HG02943 (cell line): ENCODE measurements at regions not wholly inside any gene's neighbourhood (a gene's known extent, or its start where the extent isn't known, plus 50 kb on each side); places are given as distances from the start of the nearest gene placed in this dataset.
"Not testable (repeated sequence)": the region's sequence is repeated elsewhere in the genome, so short reads cannot be mapped to it uniquely, and the experiment has no call there.

Experiments used
- ATAC-seq: cut with Tn5 transposase; IDR thresholded peaks from one replicate; pipeline ENCODE4 v1.9.1; 2021; ENCODE audit warnings: mild to moderate bottlenecking, low read depth, moderate library complexity; ENCODE audit not compliant: unreplicated experiment

DNA sequence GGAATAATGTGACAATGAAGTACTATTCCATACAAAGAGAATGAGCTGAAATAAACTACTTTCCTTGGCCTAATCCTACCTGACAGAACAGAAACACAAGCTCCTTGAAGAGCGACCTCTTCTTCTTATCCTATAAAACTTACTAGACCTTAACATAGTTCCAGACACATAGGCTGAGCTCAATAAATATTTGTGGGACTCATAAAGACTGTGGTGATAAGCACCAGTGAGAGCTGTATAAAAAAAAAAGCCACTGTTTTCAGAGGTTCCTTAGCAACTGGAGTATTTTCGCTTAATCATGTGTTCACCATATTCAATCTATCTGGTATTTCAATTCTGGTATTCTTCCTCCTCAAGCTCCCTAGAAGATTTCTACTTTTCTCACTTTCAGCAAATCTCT lies 1129.6 kb downstream of the STPG2 start:
- no peak for ATAC-seq

DNA sequence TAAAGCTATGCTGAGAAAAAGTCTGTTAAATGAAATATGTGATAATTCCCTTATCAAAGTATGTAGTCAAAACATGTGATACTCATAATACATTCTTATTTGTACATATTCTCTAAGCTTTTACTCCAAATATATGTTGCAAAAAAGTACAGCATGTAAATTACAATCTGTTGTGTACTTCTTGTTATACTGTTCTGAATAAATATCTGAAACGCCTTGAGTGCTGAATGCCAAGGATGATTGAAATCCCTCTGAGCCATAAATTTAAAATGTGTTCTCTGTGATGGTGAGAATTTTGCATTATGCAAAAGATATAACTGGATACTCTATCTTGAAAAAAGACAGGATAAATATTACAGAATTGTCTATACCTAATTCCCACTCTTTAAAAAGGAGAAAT lies 1128.0 kb downstream of the STPG2 start:
- ATAC-seq = no peak

DNA sequence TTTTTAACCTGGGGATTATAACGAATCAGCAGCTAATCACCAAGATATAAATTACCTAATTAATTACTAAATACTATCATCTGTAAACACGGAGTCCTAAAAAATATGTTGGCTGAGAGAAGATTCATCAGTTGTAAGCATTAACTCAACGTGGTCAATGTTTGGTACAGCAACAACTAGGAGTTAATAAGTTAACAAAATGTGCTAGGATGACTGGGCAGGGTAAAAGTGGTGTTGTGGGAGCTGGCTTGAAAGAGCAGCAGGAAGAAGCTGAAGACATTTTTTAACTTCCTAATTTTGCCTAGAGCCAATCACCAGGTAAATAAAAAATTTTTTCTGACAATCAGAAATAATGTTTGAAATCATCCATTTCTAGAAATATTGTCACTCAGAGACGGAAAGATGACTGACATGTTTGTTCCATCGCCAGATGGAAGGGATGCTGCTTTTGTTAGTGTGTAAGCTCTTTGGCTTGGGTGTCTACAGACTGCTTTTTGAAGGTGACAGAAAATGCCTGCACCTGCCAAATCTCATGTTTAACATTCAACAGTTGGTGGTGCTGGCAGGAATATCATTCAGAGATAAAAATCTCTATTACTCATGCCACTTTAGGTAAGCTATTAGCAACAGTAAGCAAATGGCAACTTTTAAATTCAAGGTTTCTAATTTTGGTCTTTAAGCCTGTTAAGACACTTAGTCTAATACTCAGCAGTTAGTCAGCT lies 1126.9 kb downstream of the STPG2 start:
- ATAC-seq = no peak

DNA sequence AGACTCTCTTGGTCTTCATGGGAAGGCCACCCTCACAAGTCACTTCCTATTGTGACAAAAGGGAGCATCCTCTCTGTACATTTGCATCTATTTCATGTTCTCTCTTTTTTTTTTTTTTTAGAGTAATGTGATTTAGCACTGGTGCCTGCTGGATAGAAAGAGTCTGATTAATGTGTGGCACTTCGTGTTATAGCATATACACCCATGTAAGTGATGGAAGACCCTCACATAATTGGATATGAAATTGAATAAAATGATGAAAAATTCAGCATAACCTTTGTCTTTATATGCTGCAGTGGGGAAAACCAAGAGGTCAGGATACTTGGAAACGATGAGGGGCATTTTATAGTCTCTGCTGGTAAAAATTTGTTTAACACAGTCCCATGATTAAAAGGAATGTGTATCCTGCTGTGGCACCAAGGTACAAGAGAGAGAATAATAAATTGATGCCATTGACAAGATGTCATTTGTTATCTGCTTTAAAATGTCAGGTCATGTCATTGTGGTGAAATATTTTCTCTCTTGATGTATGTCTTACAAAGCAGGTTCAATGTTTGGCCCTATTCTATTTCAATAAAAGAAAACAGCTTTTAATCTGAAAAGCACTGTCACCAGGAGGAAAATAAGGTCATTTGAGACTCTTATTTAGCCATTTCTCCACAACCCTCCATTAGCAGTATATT lies 1115.4 kb downstream of the STPG2 start:
- no peak for ATAC-seq

DNA sequence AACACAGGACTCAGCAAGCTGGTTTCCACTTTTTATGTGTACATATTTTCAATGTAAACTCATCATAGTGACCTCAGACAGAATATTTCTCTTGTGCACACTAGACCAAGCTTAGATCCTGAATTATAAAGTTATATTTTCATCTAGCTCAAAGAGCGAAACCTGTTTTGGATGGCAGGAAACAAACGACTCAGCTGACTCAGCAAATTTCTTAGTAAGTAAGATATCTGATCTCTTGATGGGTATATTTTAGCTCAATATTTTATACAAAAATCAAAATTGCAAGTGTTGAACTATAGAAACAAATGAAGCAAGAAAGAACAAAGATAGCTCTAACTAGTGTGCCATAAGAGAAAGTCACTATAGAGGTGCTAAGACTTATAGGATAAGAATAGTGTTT lies 1114.5 kb downstream of the STPG2 start:
- ATAC-seq = no peak

DNA sequence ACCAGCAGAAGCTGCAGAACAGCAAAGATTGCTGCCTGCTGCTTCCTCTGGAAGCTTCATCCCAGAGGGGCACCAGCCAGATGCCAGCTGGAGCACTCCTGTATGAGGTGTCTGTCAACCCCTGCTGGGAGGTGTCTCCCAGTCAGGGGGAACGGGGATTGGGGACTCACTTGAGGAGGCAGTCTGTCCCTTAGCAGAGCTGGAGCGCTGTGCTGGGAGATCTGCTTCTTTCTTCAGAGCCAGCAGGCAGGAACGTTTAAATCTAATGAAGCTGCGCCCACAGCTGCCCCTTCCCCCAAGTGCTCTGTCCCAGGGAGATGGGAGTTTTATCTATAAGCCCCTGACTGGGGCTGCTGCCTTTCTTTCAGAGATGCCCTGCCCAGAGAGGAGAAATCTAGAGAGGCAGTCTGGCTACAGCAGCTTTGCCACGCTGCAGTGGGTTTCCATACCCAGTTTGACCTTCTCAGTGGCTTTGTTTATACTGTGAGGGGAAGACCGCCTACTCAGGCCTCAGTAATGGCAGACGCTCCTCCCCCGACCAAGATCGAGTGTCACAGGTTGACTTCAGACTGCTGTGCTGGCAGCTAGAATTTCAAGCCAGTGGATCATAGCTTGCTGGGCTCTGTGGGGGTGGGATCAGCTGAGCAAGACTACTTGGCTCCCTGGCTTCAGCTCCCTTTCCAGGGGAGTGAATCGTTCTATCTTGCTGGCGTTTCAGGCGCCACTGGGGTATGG lies 1105.7 kb downstream of the STPG2 start:
- ATAC-seq = not testable (repeated sequence)

DNA sequence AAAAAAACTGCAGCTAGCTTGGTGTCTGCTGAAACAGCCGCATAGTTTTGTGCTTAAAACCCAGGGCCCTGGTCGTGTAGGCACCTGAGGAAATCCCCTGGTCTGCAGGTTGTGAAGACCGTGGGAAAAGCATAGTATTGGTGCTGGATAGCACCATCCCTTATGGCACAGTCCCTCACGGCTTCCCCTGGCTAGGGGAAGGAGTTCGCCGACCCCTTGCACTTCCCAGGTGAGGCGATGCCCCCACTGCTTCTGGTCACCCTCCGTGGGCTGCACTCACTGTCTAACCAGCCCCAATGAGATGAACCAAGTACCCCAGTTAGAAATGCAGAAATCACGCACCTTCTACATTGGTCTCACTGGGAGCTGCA lies 1105.1 kb downstream of the STPG2 start:
- no peak for ATAC-seq

DNA sequence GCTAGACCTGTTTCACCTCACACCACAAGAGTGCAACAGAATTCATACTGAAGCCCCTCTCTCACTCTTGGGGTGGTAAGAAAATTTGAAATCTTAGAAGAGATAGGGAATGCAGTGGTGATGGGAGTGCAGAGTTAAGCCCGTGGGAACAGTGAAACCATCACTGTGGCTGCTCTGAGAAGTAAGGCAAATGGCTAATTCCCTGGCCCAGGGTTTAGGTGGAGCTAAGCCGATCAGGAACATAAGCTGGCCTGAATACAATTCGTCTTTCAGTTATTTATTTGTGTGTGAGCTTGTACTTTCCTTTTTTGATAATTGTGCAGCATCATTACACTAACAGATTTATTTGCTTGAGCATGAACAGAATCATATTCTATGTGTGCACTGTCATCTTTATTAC lies 1070.6 kb downstream of the STPG2 start:
- ATAC-seq = no peak

DNA sequence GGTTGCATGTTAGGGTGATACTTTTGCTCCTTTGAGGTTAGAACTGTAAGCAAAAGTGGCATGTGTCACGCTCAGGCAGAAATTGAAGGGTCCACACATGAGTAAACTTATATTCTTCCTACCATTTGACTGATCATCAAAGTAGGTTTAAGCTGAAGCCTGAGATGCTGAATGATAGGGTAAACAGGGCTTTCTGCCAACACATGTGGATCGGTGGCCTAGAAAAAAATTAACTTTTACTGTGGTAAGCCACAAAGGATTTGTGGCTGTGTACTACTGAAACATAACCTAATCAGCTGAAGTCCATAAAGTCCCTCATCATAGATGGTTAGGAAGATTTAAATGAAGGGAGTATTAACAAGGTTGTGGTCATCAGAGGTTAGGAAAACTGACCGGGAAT lies 1070.1 kb downstream of the STPG2 start:
- ATAC-seq = no peak

DNA sequence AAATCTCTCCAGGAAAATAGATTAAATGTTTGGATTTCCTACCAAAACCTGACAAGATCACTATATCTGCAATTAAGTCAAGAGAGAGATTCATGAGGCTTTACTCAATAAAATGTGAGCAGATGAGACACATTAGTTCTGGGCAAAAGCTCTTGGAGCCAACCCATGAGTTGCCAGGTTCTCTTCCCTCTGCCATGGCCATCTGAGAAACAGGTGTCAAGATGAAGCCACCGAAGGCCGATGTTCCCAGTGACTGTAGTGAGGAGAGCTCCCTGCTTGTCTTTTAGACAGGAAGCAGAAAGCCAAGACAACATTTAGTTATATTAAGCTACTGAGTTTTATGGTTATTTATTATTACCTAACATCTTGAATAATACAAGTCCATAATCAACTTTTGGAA lies 1068.7 kb downstream of the STPG2 start:
- ATAC-seq = no peak

DNA sequence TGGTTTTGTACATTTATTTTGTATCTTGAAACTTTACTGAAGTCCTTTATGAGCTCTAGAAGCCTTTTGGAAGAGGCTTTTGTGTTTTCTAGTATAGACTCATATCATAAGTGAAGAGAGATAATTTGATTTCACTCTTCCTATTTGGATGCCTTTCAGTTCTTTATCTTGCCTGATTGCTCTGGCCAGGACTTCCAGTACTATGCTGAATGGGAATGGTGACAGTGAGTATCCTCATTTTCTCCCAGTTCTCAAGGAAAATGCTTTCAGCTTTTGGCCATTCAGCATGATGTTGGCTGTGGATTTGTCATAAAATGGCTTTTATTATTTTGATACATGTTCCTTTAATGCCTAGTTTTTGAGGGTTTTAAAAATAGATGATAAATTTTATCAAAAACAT lies 1061.3 kb downstream of the STPG2 start:
- no peak for ATAC-seq

DNA sequence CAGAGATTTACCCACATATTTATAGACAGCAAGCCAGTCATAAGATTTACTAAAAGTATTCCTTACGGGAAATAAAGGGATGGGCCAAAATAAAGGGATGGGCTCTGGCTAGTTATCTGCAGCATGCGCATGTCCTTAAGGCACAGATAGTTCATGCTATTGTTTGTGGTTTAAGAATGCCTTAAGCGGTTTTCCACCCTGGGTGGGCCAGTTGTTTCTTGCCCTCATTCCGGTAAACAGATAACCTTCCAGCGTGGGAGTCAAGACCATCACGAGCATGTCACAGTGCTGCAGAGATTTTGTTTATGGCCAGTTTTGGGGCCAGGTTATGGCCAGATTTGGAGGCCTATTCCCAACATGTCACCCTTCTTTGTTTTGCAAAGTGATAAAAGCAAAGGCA lies 1046.2 kb downstream of the STPG2 start:
- not testable (repeated sequence) for ATAC-seq

DNA sequence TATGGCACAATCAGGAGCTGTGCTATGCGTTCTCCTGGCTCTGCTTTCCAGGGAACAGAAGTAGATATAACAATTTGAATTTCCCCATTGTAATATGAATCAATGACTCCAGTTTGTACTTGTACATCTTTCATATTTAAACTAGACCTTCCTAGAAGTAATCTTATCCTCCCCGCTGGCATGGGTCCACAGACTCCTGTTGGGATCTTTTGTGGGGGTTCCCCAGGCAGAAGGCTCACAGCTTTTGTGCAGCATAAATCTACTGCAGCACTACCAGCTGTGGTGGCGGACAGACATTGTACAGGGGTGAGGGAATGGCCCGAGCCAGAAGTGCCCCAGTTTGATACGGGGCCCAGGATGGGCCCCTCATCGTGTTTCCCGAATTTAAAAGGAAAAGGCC lies 1042.1 kb downstream of the STPG2 start:
- ATAC-seq = not testable (repeated sequence)

DNA sequence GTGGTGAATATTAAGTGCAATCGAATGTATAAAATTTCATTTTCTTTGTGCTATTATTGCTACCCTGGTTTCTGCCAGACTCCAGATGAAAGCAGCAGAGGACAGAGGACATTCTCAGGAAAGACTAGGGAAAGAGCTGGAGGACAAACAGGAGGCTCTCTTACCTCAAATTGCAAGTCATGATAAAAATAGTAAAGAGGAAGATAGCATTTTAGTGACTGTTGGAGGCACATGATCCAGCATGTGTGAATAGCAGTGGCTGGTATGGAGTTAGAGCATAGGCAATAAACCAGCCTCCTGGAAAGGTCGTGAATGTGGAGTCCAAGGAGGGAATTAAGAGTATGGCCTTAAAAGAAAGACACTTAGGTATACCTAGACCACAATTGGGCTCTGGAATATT lies 1040.0 kb downstream of the STPG2 start:
- ATAC-seq = no peak

DNA sequence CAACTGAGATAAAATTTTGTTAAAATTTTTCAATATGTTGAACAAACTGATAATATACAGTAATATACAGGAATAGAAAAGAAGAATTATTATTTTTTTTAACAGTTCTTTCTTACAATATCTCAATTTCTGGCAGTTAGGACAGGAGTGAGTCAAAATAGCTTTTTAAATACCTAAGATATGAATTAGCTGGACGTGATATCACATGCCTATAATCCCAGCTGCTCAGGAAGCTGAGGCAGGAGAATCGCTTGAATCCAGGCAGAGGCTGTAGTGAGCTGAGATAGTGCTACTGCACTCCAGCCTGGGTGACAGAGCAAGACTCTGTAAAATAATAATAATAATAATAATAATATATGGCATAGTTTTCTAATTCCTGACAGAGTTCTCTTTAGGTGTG lies 1039.3 kb downstream of the STPG2 start:
- ATAC-seq = no peak

DNA sequence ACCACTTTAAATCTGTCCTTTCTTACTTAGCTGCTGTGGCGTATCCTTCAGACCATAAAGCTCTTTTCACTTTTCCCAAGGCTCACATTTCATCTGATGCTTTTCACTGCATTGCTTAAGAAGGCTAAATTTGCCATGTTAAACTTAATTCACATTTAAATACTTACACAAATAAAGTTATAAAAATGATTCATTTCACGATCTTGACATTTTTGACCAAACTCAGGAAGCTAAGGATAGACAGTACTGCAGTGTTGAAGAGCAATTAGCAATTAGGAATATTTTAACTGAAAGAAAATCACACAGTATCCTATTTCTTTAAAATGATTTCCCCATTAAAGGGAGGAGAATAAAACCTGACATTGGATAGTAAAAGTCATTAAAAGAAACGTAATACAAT lies 1038.6 kb downstream of the STPG2 start:
- no peak for ATAC-seq

DNA sequence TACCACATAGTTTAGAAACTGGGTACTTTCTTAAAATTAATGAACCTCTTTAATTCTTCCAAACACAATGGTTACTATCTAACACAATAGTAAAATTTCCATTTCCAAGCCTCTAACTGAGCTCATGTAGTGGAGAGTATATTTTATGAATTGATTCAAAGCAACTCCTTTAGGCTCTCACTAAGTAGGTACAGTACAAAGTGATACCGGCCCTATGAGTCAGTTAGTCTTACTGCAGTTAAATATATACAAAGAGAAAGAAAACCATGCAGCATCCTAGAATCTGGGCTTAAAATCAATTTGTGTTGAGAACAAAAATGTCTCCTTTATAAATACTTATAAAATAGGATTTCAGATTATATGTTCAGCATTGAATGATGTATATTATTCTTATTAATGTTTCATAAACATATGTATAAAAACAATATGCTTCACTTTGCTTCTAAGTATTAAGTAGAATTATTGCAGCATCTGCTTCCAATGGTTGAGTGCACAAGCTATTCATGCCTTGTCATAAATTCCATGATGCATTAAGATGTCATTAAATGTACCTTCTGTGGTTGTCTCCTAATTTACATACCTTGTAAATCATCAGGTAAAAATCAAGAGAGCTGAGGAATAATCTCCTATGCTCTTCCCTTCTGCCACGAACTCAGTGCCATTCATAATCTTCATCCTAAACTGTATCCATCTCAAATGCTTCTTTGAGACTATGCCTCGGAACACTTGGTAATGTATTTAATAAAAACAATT lies 1037.8 kb downstream of the STPG2 start:
- ATAC-seq = no peak

DNA sequence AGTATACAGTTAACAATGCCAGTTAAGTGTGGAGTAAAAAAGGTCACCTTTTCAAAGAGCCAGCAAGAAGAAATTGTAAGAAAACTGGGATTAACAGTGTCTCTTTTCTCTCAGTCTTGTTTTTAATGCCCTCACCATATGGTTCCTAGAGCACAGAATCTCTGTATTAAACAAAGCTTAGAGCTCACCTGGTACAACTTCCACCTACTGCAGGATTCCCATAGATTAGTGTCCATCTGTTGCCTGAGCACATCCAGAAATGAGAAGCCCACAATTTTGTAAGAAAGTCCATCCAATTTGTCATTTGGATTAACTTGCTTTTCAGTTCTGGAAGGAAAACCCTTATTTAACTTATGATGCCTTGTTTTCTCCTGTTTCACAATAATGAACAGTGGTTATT lies 1037.1 kb downstream of the STPG2 start:
- no peak for ATAC-seq

DNA sequence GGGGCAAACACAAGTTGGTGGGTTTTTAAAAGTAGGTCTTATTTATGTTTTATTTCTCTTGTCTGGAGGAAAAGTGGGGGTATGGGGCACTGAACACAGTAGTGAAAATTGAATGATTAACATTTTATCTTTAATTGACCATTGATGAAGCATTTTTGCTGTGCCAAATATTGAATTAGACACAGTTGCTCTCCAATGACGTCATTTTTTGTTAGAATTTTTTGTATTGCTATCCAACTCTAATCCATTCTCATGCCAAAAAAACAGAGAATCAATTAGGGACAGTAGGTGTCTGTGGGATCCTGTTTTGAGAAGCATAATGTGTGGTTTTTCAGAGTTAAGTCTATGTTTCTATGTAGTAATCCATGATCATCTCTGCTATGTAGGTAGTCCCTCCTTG lies 1032.8 kb downstream of the STPG2 start:
- no peak for ATAC-seq

DNA sequence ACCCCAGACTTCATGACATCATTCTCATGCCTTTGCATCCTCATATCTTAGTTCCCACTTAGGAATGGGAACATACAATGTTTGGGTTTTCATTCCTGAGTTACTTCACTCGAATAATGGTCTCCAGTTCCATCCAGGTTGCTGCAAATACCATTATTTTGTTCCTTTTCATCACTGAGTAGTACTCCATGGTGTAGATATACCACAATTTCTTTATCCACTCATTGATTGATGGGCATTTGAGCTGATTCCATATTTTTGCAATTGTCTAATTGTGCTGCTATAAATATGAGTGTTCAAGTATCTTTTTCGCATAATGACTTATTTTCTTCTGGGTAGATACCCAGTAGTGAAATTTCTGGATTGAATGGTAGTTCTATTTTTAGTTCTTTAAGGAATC lies 1026.8 kb downstream of the STPG2 start:
- no peak for ATAC-seq

DNA sequence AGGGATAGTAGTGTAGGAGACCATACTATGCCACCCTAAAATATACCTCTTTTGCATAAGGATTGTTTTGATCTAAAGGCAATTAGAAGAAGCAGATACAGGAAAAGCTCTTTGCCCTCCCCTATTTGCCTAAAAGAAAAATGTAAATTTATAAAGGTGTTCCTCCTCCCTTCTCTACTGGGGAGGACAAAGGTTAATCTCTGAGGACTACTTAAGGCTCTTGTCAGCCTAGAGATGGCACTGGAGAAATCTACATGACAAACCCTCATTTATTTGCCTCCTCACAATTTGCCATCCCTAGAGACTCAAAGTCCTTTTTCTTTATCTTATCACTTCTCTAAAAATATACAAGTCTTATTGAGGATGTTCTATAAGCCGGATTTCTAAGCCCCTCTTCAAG lies 1021.8 kb downstream of the STPG2 start:
- ATAC-seq = no peak
